ENCODE measurements at regions not wholly inside any gene's neighbourhood (a gene's known extent, or its start where the extent isn't known, plus 50 kb on each side); places are given as distances from the start of the nearest gene placed in this dataset.

DNA sequence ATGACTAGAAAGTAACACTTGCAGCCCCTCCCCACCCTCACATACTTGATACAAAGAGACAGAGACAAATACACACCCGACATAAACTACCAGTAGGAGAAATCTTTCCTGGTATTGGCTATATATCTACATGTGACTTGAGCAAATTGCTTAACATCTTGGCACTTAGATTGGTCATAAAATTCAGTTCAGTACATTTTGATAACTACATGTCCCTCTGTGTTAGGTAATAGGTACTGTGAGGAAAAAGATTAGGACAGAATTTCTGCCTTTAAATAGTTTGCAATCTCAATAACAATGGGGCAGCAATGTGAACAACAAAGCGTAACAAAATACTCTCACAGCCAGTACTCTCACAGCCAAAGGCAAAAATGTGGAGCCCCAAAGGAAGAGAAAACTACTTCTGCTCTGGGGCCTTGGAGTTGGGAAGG, 670.0 kb upstream of the ACVR2A start:
- Mint-ChIP-seq H3K27me3 (ENCODE audit: low read depth) (no peaks in the 10 kb centered on the region), H3K27ac (no peak overlapping the region)

GRCh38 chr2:147173798-147174197, 671.0 kb upstream of the ACVR2A start:
- H3K36me3 Mint-ChIP-seq (ENCODE audit: low read depth): no peaks in the 10 kb centered on the region
- no peaks in the 10 kb centered on the region for H3K27me3 Mint-ChIP-seq (ENCODE audit: low read depth)
- no peaks in the 10 kb centered on the region for H3K4me1 Mint-ChIP-seq
- H3K4me3 Mint-ChIP-seq: no peak overlapping the region
- TF ChIP-seq, protein P1, sequence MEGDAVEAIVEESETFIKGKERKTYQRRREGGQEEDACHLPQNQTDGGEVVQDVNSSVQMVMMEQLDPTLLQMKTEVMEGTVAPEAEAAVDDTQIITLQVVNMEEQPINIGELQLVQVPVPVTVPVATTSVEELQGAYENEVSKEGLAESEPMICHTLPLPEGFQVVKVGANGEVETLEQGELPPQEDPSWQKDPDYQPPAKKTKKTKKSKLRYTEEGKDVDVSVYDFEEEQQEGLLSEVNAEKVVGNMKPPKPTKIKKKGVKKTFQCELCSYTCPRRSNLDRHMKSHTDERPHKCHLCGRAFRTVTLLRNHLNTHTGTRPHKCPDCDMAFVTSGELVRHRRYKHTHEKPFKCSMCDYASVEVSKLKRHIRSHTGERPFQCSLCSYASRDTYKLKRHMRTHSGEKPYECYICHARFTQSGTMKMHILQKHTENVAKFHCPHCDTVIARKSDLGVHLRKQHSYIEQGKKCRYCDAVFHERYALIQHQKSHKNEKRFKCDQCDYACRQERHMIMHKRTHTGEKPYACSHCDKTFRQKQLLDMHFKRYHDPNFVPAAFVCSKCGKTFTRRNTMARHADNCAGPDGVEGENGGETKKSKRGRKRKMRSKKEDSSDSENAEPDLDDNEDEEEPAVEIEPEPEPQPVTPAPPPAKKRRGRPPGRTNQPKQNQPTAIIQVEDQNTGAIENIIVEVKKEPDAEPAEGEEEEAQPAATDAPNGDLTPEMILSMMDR (IDR thresholded peaks at IDR 0.05; ENCODE audit: unreplicated experiment in 3 of 3): no peak
- no peak overlapping the region for H3K27ac Mint-ChIP-seq
- H3K9me3 Mint-ChIP-seq: peaks cover 7% of the 10 kb centered on the region

More for the DNA sequence above, 670.0 kb upstream of the ACVR2A start:
- H3K4me3 Mint-ChIP-seq: no peak overlapping the region
- TF ChIP-seq, protein P1 (IDR thresholded peaks at IDR 0.05; ENCODE audit: unreplicated experiment in 3 of 3): no peak
- H3K9me3 Mint-ChIP-seq: peaks cover 8% of the 10 kb centered on the region
- no peaks in the 10 kb centered on the region for H3K4me1 Mint-ChIP-seq
- no peaks in the 10 kb centered on the region for H3K36me3 Mint-ChIP-seq (ENCODE audit: low read depth)

DNA sequence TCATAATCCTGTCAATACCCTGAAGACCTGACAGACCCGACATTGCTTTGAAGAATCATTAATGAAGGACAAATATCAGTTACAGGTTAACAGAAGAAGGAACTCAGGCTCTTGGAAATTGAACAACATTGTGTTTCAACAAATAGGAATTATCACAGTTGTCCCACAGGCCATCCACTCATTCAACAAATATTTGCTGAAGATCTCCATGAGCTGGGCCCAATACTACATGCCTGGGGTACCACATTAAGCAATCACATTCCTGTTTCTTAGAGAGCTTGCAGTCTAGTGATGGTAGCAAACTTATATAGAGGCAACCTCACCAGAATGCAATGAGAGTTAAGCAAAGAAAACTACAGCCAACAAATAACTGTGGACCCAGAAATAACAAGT, 671.6 kb upstream of the ACVR2A start:
- Mint-ChIP-seq H3K4me3 (no peak overlapping the region), H3K27me3 (ENCODE audit: low read depth) (no peaks in the 10 kb centered on the region), H3K4me1 (no peaks in the 10 kb centered on the region), H3K9me3 (peaks cover 3% of the 10 kb centered on the region), H3K27ac (no peak overlapping the region), H3K36me3 (ENCODE audit: low read depth) (no peaks in the 10 kb centered on the region)
- TF ChIP-seq, protein P1 (IDR thresholded peaks at IDR 0.05; ENCODE audit: unreplicated experiment in 3 of 3): no peak

DNA sequence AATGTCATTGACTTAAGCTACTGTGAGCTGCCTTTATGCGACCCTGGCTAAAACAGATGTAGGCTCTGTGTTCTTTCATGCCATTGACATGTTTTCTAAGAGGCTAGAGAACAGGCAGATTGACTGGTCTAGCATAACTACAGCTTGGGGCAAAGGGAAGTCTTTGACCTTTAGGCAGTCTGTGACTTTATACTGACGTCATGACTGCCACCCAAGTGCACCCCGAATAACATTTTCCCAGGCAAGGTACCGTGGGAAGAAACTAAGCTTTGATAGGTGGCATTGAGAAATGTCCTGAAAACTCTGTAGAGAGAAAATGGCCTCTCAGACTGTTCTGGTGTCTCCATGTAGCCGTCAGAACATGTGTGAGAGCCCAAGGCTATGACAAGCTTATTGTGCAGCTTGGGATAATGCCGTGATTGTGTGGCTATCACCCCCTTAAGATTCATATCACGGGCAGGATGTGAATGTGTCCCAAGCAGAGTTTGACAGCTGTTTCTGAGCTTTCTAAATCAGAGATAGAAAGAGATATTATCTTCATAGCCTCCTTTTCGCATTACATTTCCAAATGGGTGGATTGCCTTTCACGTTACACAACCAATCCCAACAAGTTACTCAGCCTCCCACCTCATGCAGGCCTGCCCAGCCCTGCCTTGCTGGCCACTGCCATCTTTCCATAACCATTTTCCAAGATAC, 672.2 kb upstream of the ACVR2A start:
- Mint-ChIP-seq H3K4me1 (no peaks in the 10 kb centered on the region), H3K4me3 (no peak overlapping the region), H3K27me3 (ENCODE audit: low read depth) (no peaks in the 10 kb centered on the region), H3K9me3 (peaks cover 3% of the 10 kb centered on the region), H3K27ac (no peak overlapping the region), H3K36me3 (ENCODE audit: low read depth) (no peaks in the 10 kb centered on the region)
- TF ChIP-seq, protein P1 (IDR thresholded peaks at IDR 0.05; ENCODE audit: unreplicated experiment in 3 of 3): no peak

DNA sequence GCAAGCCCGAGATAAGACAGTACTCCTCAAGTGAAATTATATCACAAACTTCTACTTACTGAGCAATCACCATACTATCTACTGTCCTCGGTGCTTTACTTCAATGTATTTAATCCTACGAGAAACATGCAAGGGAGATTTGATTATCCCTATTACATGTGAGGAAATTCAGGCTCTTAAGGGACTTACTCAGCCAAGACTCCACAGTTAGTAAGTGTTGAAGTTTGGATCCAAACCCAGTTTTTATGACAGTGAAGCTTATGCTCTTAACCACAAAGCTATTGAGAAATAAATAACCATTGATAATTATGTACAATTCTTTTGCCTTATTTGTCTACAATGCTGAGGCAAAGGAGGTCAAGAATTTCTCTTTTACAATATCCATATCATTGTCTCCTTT, 672.9 kb upstream of the ACVR2A start:
- no peak overlapping the region for H3K27ac Mint-ChIP-seq
- H3K27me3 Mint-ChIP-seq (ENCODE audit: low read depth): no peaks in the 10 kb centered on the region
- no peaks in the 10 kb centered on the region for H3K9me3 Mint-ChIP-seq
- no peaks in the 10 kb centered on the region for H3K36me3 Mint-ChIP-seq (ENCODE audit: low read depth)
- no peak overlapping the region for H3K4me3 Mint-ChIP-seq
- no peaks in the 10 kb centered on the region for H3K4me1 Mint-ChIP-seq
- TF ChIP-seq, protein P1 (IDR thresholded peaks at IDR 0.05; ENCODE audit: unreplicated experiment in 3 of 3): no peak

GRCh38 chr2:147170932-147171331, 673.9 kb upstream of the ACVR2A start:
- no peak overlapping the region for H3K4me3 Mint-ChIP-seq
- no peak overlapping the region for H3K27ac Mint-ChIP-seq
- no peaks in the 10 kb centered on the region for H3K9me3 Mint-ChIP-seq
- no peaks in the 10 kb centered on the region for H3K36me3 Mint-ChIP-seq (ENCODE audit: low read depth)
- no peaks in the 10 kb centered on the region for H3K4me1 Mint-ChIP-seq
- no peaks in the 10 kb centered on the region for H3K27me3 Mint-ChIP-seq (ENCODE audit: low read depth)
- TF ChIP-seq, protein P1 (IDR thresholded peaks at IDR 0.05; ENCODE audit: unreplicated experiment in 3 of 3): no peak
